IMR-90 (cell line): ENCODE measurements at regions not wholly inside any gene's neighbourhood (a gene's known extent, or its start where the extent isn't known, plus 50 kb on each side); places are given as distances from the start of the nearest gene placed in this dataset.

ENCODE experiments used
- ATAC-seq: fragments of 200-7000 bp; cut with Tn5 transposase; 2 replicates; pipeline ENCODE4 v1.9.1; 2020; ENCODE audit warnings: low read depth, mild to moderate bottlenecking, moderate library complexity
- BruUV-seq: library from RNA; stranded (reverse); fragments of 400-500 nt; replicated peaks from 2 replicates; lab custom pipeline; 2021; lab: Mats Ljungman, UMichigan
- CTCF ChIA-PET: fragments of 300-600 bp; formaldehyde crosslinking; extraction: SDS; loops from one replicate; lab custom pipeline; 2021; ENCODE audit warnings: antibody characterized with exemption; lab: Yijun Ruan, JAX
- POLR2A ChIA-PET: fragments of 300-600 bp; sonication (Branson Sonifier 250); formaldehyde crosslinking; loops from one replicate; lab custom pipeline; 2022; ENCODE audit warnings: antibody characterized with exemption; ENCODE audit not compliant: unreplicated experiment; lab: Charles Lee
- DNase-seq: peaks from one replicate; pipeline ENCODE4 v3.0.0; 2013
- H2AFZ ChIP-seq: replicated peaks from 2 replicates; pipeline ENCODE3; 2013; ENCODE audit warnings: low read length, mild to moderate bottlenecking; ENCODE audit not compliant: poor library complexity
- H2AK5ac ChIP-seq: 2 replicates; pipeline ENCODE4 v1.6.1; 2013; ENCODE audit warnings: low read depth, low read length, inconsistent platforms
- H2AK9ac ChIP-seq: replicated peaks from 2 replicates; pipeline ENCODE3; 2013; ENCODE audit warnings: mild to moderate bottlenecking, low read depth, low read length, moderate library complexity; ENCODE audit not compliant: poor library complexity
- H2BK120ac ChIP-seq: 2 replicates; pipeline ENCODE4 v1.6.1; 2013; ENCODE audit warnings: low read depth, low read length, inconsistent platforms
- H2BK15ac ChIP-seq: 3 replicates; pipeline ENCODE4 v1.6.1; 2013; ENCODE audit warnings: low read depth, low read length, inconsistent platforms
- H2BK20ac ChIP-seq: 2 replicates; pipeline ENCODE4 v1.6.1; 2013; ENCODE audit warnings: low read depth, mild to moderate bottlenecking, inconsistent platforms, low read length, moderate library complexity
- H2BK5ac ChIP-seq: 2 replicates; pipeline ENCODE4 v1.6.1; 2013; ENCODE audit warnings: mild to moderate bottlenecking, low read depth, low read length, inconsistent platforms; ENCODE audit not compliant: poor library complexity, severe bottlenecking
- H3K14ac ChIP-seq: replicated peaks from 2 replicates; pipeline ENCODE4 v1.6.1; 2013; ENCODE audit warnings: low read depth, low read length, inconsistent platforms
- H3K18ac ChIP-seq: 2 replicates; pipeline ENCODE4 v1.6.1; 2013; ENCODE audit warnings: low read depth, low read length, control low read depth
- H3K23ac ChIP-seq: 2 replicates; pipeline ENCODE4 v1.6.1; 2013; ENCODE audit warnings: low read depth, low read length, inconsistent platforms
- H3K27ac ChIP-seq: 2 replicates; pipeline ENCODE4 v1.5.1; 2013; ENCODE audit warnings: mild to moderate bottlenecking, control low read depth, low read length; ENCODE audit not compliant: insufficient read depth
- H3K27me3 ChIP-seq: 2 replicates; pipeline ENCODE4 v1.6.1; 2013; ENCODE audit warnings: low read length; ENCODE audit not compliant: control insufficient read depth, insufficient read depth
- H3K36me3 ChIP-seq: 2 replicates; pipeline ENCODE4 v1.6.1; 2013; ENCODE audit warnings: low read length, mixed read lengths; ENCODE audit not compliant: control insufficient read depth, insufficient read depth
- H3K4ac ChIP-seq: 2 replicates; pipeline ENCODE4 v1.6.1; 2013; ENCODE audit warnings: low read depth, low read length, inconsistent platforms
- H3K4me1 ChIP-seq: 2 replicates; pipeline ENCODE4 v1.6.1; 2013; ENCODE audit warnings: low read length, mixed read lengths; ENCODE audit not compliant: control insufficient read depth, insufficient read depth
- H3K4me2 ChIP-seq: 2 replicates; pipeline ENCODE4 v1.6.1; 2013; ENCODE audit warnings: low read depth, mild to moderate bottlenecking, control low read depth, low read length, moderate library complexity
- H3K4me3 ChIP-seq: 2 replicates; pipeline ENCODE4 v1.5.1; 2013; ENCODE audit warnings: low read depth, mild to moderate bottlenecking, control low read depth, low read length, moderate library complexity; ENCODE audit not compliant: insufficient read depth
- H3K56ac ChIP-seq: 2 replicates; pipeline ENCODE4 v1.6.1; 2013; ENCODE audit warnings: low read length, inconsistent platforms; ENCODE audit not compliant: insufficient read depth; ENCODE audit errors: extremely low read depth
- H3K79me1 ChIP-seq, 2 experiments: 2 replicates each; pipeline ENCODE4 v1.6.1; 2013; ENCODE audit warnings: low read length in 2 of 2, inconsistent platforms in 1 of 2, low read depth in 1 of 2
- H3K9ac ChIP-seq: 2 replicates; pipeline ENCODE4 v1.6.1; 2013; ENCODE audit warnings: low read depth, low read length, control low read depth
- H3K9me1 ChIP-seq: 2 replicates; pipeline ENCODE4 v1.6.1; 2013; ENCODE audit warnings: low read length, inconsistent platforms; ENCODE audit not compliant: insufficient read depth
- H3K9me3 ChIP-seq: 2 replicates; pipeline ENCODE4 v1.6.1; 2013; ENCODE audit warnings: low read length; ENCODE audit not compliant: control insufficient read depth, insufficient read depth
- H4K20me1 ChIP-seq: 2 replicates; pipeline ENCODE4 v1.6.1; 2013; ENCODE audit warnings: low read length, inconsistent platforms; ENCODE audit not compliant: insufficient read depth
- H4K5ac ChIP-seq: 2 replicates; pipeline ENCODE4 v1.6.1; 2013; ENCODE audit warnings: mild to moderate bottlenecking, low read depth, low read length, control low read depth
- H4K8ac ChIP-seq, 2 experiments: 2 replicates each; pipeline ENCODE4 v1.6.1; 2013; ENCODE audit warnings: low read depth in 2 of 2, low read length in 2 of 2, control low read depth in 1 of 2, inconsistent platforms in 1 of 2
- H4K91ac ChIP-seq: 2 replicates; pipeline ENCODE4 v1.6.1; 2013; ENCODE audit warnings: low read depth, low read length, inconsistent platforms; ENCODE audit not compliant: insufficient read depth
- BHLHE40 ChIP-seq: fragments of 150-350 bp; IDR thresholded peaks from 2 replicates; pipeline ENCODE4 v1.6.1; 2016; ENCODE audit warnings: mild to moderate bottlenecking, low read depth, low read length
- FOS ChIP-seq: fragments of 150-350 bp; IDR thresholded peaks from 2 replicates; pipeline ENCODE4 v1.6.1; 2016; ENCODE audit warnings: low read depth, low read length
- SMC3 ChIP-seq: fragments of 150-350 bp; IDR thresholded peaks from 2 replicates; pipeline ENCODE4 v1.6.1; 2016; ENCODE audit warnings: low read depth, mild to moderate bottlenecking, antibody characterized with exemption, low read length, moderate library complexity
- WGBS, 2 experiments: methylation state at CpG; one replicate each; pipeline versions ENCODE4 v1.1.5 to v1.1.7; 2013; ENCODE audit warnings: missing lambda C conversion rate in 2 of 2; ENCODE audit not compliant: insufficient read length in 1 of 2; ENCODE audit errors: extremely low coverage in 2 of 2; 5-methylcytosine and 5-hydroxymethylcytosine counted together
- dilution Hi-C: fragments of 300-500 bp; cut with HindIII; formaldehyde crosslinking; loops from one replicate; pipeline ENCODE4 v1.14.3; 2018; ENCODE audit warnings: low sequenced_read_pairs; ENCODE audit not compliant: unreplicated experiment
- in situ Hi-C: fragments of 300-500 bp; cut with MboI; formaldehyde crosslinking; loops from 3 replicates; pipeline ENCODE4 v1.14.3; 2019; ENCODE audit warnings: low sequenced_read_pairs, inconsistent platforms, mixed read lengths
- intact Hi-C: fragments of 100-400 bp; cut with micrococcal nuclease; formaldehyde crosslinking; loops from 2 replicates; pipeline ENCODE4 v1.10.0; 2022

GRCh38 chr18:68467329-68467728 lies 247.6 kb downstream of the TMX3 start:
- H2AFZ ChIP-seq = no peak overlapping the region
- ChIA-PET POLR2A (no interaction called here), CTCF (no interaction called here)
- no peak overlapping the region for H3K56ac ChIP-seq
- in situ Hi-C loops (no loop called here), dilution Hi-C loops (no loop called here), intact Hi-C loops (no loop called here)
- no peak overlapping the region for H3K23ac ChIP-seq
- no peaks in the 10 kb centered on the region for H4K20me1 ChIP-seq
- no peak overlapping the region for H2BK20ac ChIP-seq
- no peak overlapping the region for H3K9ac ChIP-seq
- no peak overlapping the region for H3K27ac ChIP-seq
- H3K4me3 ChIP-seq = no peak overlapping the region
- H3K14ac ChIP-seq = no peak overlapping the region
- H3K18ac ChIP-seq = no peak overlapping the region
- DNase-seq = no peak
- H3K4ac ChIP-seq = no peak overlapping the region
- H2BK5ac ChIP-seq = no peak overlapping the region
- WGBS, 2 experiments = no CpG with 5 or more reads among the region's 2 CpGs
- no peak overlapping the region for H4K8ac ChIP-seq
- no peak overlapping the region for H3K4me2 ChIP-seq
- H3K4me1 ChIP-seq = peaks cover under 1% of the 10 kb centered on the region
- H4K91ac ChIP-seq = no peak overlapping the region
- H3K79me1 ChIP-seq = no peaks in the 10 kb centered on the region
- no TSS peak for BruUV-seq
- no peak for ATAC-seq
- no peaks in the 10 kb centered on the region for H3K27me3 ChIP-seq
- no peak overlapping the region for H2AK5ac ChIP-seq
- H4K5ac ChIP-seq = no peak overlapping the region
- H2BK120ac ChIP-seq = no peak overlapping the region
- no peaks in the 10 kb centered on the region for H3K9me1 ChIP-seq
- H3K9me3 ChIP-seq = no peaks in the 10 kb centered on the region
- TF ChIP-seq SMC3 (no peak), BHLHE40 (no peak), FOS (no peak)
- H2AK9ac ChIP-seq = no peak overlapping the region
- H3K36me3 ChIP-seq = no peaks in the 10 kb centered on the region
- no peak overlapping the region; the same call in 2 of the 3 replicates for H2BK15ac ChIP-seq
